Endothelial cell of umbilical vein (primary cell): ENCODE measurements at regions not wholly inside any gene's neighbourhood (a gene's known extent, or its start where the extent isn't known, plus 50 kb on each side); places are given as distances from the start of the nearest gene placed in this dataset.

Experiments
- BruUV-seq: library from RNA; stranded (reverse); fragments of 400-500 nt; replicated peaks from 2 replicates; lab custom pipeline; 2021; lab: Mats Ljungman, UMichigan
- CTCF ChIA-PET: fragments of 300-600, 350-600 bp; sonication (Branson Sonifier 250); formaldehyde crosslinking; loops from one replicate; lab custom pipeline; 2021; ENCODE audit warnings: antibody characterized with exemption, inconsistent platforms; lab: Charles Lee
- POLR2A ChIA-PET: fragments of 300-600, 350-600 bp; sonication (Branson Sonifier 250); formaldehyde crosslinking; loops from one replicate; lab custom pipeline; 2021; ENCODE audit warnings: antibody characterized with exemption, inconsistent platforms; lab: Charles Lee
- DNase-seq: peaks from one replicate; pipeline ENCODE4 v3.0.0-alpha.2; 2011; ENCODE audit warnings: low read depth, low spot score
- FAIRE-seq: peaks from 2 replicates; lab custom pipeline; 2011; peaks lifted over from hg19 to GRCh38; lab: Jason Lieb, UNC
- H2AFZ ChIP-seq: 2 replicates; pipeline ENCODE4 v1.6.0; 2012; ENCODE audit warnings: low read depth, low read length, control low read depth, inconsistent platforms
- H3K27ac ChIP-seq: 2 replicates; pipeline ENCODE4 v1.5.1; 2011; ENCODE audit warnings: low read depth, mild to moderate bottlenecking, control low read depth, low read length, moderate library complexity; ENCODE audit not compliant: insufficient read depth
- H3K27me3 ChIP-seq, 2 experiments: 2 replicates each; pipeline versions ENCODE4 v1.6.0 to v1.6.1; 2011; ENCODE audit warnings: low read length in 2 of 2, mixed read lengths in 1 of 2; ENCODE audit not compliant: control insufficient read depth in 2 of 2, insufficient read depth in 2 of 2
- H3K36me3 ChIP-seq, 2 experiments: 2 replicates in 1 of 2; 3 replicates in 1 of 2; pipeline ENCODE4 v1.5.1; 2011; ENCODE audit warnings: low read length in 2 of 2, mild to moderate bottlenecking in 1 of 2, moderate library complexity in 1 of 2; ENCODE audit not compliant: control insufficient read depth in 2 of 2, insufficient read depth in 2 of 2; ENCODE audit errors: extremely low read depth in 1 of 2
- H3K4me1 ChIP-seq: 3 replicates; pipeline ENCODE4 v1.5.1; 2011; ENCODE audit warnings: mild to moderate bottlenecking, low read length; ENCODE audit not compliant: control insufficient read depth, insufficient read depth; ENCODE audit errors: extremely low read depth
- H3K4me2 ChIP-seq: 2 replicates; pipeline ENCODE4 v1.6.1; 2011; ENCODE audit warnings: low read length, control low read depth, mixed read lengths; ENCODE audit not compliant: insufficient read depth
- H3K4me3 ChIP-seq, 3 experiments: fragments of 200-600 bp in 1 of 3; sonication (generic), shearing (Covaris generic) in 1 of 3; replicated peaks in 1 of 3; 2 replicates each; pipeline ENCODE4 v1.5.1; 2011 to 2016; ENCODE audit warnings: control low read depth in 3 of 3, low read length in 3 of 3, mild to moderate bottlenecking in 2 of 3, inconsistent platforms in 1 of 3, low read depth in 1 of 3, moderate library complexity in 1 of 3; ENCODE audit not compliant: insufficient read depth in 1 of 3
- H3K79me2 ChIP-seq: 2 replicates; pipeline ENCODE4 v1.6.0; 2012; ENCODE audit warnings: low read length, inconsistent platforms; ENCODE audit not compliant: control insufficient read depth, insufficient read depth
- H3K9ac ChIP-seq: replicated peaks from 2 replicates; pipeline ENCODE3; 2011; ENCODE audit warnings: low read length, control low read depth; ENCODE audit not compliant: insufficient read depth; ENCODE audit errors: extremely low read depth
- H3K9me1 ChIP-seq: replicated peaks from 3 replicates; pipeline ENCODE4 v1.6.0; 2011; ENCODE audit warnings: mild to moderate bottlenecking, low read length; ENCODE audit not compliant: control insufficient read depth, insufficient read depth; ENCODE audit errors: extremely low read depth
- H3K9me3 ChIP-seq: replicated peaks from 2 replicates; pipeline ENCODE4 v1.5.1; 2012; ENCODE audit warnings: low read length, inconsistent platforms; ENCODE audit not compliant: control insufficient read depth, insufficient read depth
- H4K20me1 ChIP-seq: replicated peaks from 2 replicates; pipeline ENCODE3; 2011; ENCODE audit warnings: mild to moderate bottlenecking, low read length; ENCODE audit not compliant: control insufficient read depth, insufficient read depth; ENCODE audit errors: extremely low read depth
- EZH2 ChIP-seq: IDR thresholded peaks from 2 replicates; pipeline ENCODE4 v1.6.1; 2012; ENCODE audit warnings: borderline replicate concordance, low read depth, mild to moderate bottlenecking, moderate library complexity, low read length, inconsistent platforms; ENCODE audit not compliant: severe bottlenecking
- FOS ChIP-seq: IDR thresholded peaks from 2 replicates; pipeline ENCODE4 v1.6.1; 2011; ENCODE audit warnings: mild to moderate bottlenecking, low read length, moderate library complexity, borderline replicate concordance; ENCODE audit not compliant: insufficient read depth
- GATA2 ChIP-seq: IDR thresholded peaks from 2 replicates; pipeline ENCODE4 v1.7.0; 2011; ENCODE audit warnings: low read depth, mild to moderate bottlenecking, moderate library complexity, mixed read lengths, low read length; ENCODE audit not compliant: insufficient read length, insufficient read depth
- JUN ChIP-seq: IDR thresholded peaks from 2 replicates; pipeline ENCODE4 v1.6.1; 2011; ENCODE audit warnings: borderline replicate concordance, low read depth; ENCODE audit not compliant: insufficient read length, insufficient read depth
- MYC ChIP-seq: IDR thresholded peaks from one replicate; pipeline ENCODE4 v1.6.1; 2011; ENCODE audit warnings: mild to moderate bottlenecking, low read depth, low read length
- POLR2AphosphoS5 ChIP-seq: IDR thresholded peaks from 2 replicates; pipeline ENCODE4 v1.6.1; 2012; ENCODE audit warnings: low read depth, mild to moderate bottlenecking, control low read depth, low read length, moderate library complexity; ENCODE audit not compliant: insufficient read depth
- dilution Hi-C: fragments of 300-500 bp; cut with MboI; formaldehyde crosslinking; loops from one replicate; pipeline ENCODE4 v1.15.0; 2019; ENCODE audit warnings: low sequenced_read_pairs; ENCODE audit not compliant: extremely low pct_ligation_motif_present
- intact Hi-C: fragments of 100-400 bp; cut with micrococcal nuclease; formaldehyde crosslinking; loops from one replicate; pipeline ENCODE4 v1.10.0; 2022
- TF ChIP-seq, protein P1 (sequence below): IDR thresholded peaks from 2 replicates; pipeline ENCODE4 v1.6.1; 2011; ENCODE audit not compliant: insufficient read depth, insufficient read length

DNA sequence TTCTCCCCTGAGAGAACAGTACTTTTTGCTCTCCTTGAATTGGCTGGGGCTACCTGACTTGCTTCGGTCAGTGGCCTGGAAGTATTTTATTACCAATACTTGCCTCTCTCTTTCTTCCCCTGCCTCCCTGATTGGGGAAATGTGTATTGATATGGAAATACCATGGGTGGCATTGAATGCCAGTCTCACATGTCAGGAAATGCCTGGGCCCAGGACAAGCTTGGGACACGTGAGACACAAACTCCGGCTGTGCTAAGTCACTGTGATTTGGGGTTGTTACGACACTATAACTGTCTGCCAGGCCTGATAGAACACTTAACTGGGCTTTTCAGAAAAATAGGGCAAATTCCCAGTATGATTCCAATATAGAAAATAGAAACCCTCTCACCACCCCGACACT lies 238.3 kb downstream of the GADD45G start:
- Histone ChIP-seq H3K27ac (no peak overlapping the region), H3K9me1 (no peaks in the 10 kb centered on the region), H3K4me3 (no peak overlapping the region), H3K4me1 (no peaks in the 10 kb centered on the region), H3K79me2 (no peaks in the 10 kb centered on the region), H4K20me1 (no peaks in the 10 kb centered on the region), H3K9me3 (no peaks in the 10 kb centered on the region), H3K9ac (no peak overlapping the region), H3K4me2 (no peak overlapping the region), H2AFZ (no peak overlapping the region), H3K36me3 (no peaks in the 10 kb centered on the region), H3K27me3 (no peaks in the 10 kb centered on the region)
- CTCF ChIA-PET, result no interaction called here
- intact Hi-C loops (no loop called here), dilution Hi-C loops (no loop called here)
- TF ChIP-seq MYC (no peak), EZH2 (no peak), GATA2 (no peak), FOS (no peak), POLR2AphosphoS5 (no peak)
- TF ChIP-seq, protein P1, sequence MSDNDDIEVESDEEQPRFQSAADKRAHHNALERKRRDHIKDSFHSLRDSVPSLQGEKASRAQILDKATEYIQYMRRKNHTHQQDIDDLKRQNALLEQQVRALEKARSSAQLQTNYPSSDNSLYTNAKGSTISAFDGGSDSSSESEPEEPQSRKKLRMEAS, result no peak
- DNase-seq, result no peak
- FAIRE-seq, result no peak
- POLR2A ChIA-PET, result no interaction called here
- no TSS peak for BruUV-seq

DNA sequence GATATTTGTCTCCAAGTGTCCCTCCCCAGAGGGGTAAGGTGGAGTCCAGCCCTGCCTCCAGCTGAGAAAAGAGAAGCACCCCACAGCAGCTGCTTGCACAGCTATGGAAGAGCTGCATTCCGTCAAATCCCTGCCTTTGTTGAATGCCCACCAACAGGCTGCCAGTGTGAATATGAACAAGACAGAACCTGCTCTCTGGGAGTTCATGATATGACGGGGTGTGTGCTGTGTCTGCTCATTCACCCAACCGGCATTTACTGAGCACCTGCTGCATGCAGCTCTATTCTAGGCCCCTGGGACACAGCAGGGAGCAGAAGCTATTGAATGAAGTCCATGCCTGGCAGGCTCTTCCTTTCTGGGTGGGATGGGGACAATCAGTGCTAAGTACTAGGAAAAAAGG lies 238.8 kb downstream of the GADD45G start:
- Histone ChIP-seq H3K9ac (no peak overlapping the region), H3K4me1 (no peaks in the 10 kb centered on the region), H4K20me1 (no peaks in the 10 kb centered on the region), H3K9me1 (no peaks in the 10 kb centered on the region), H2AFZ (no peak overlapping the region), H3K9me3 (no peaks in the 10 kb centered on the region), H3K4me3 (no peak overlapping the region), H3K79me2 (no peaks in the 10 kb centered on the region), H3K27me3 (no peaks in the 10 kb centered on the region), H3K27ac (no peak overlapping the region), H3K36me3 (no peaks in the 10 kb centered on the region), H3K4me2 (no peak overlapping the region)
- ChIA-PET CTCF (interaction anchor here (0.6 kb wide), 1 partner anchor 808 kb away, joined by 4 read pairs; no protein-coding TSS in a partner anchor), POLR2A (no interaction called here)
- DNase-seq, result no peak
- intact Hi-C loops, result no loop called here
- dilution Hi-C loops, result no loop called here
- no TSS peak for BruUV-seq
- FAIRE-seq, result no peak
- TF ChIP-seq FOS (no peak), JUN (no peak)
- TF ChIP-seq, protein P1, result no peak
